ENCODE measurements at regions not wholly inside any gene's neighbourhood (a gene's known extent, or its start where the extent isn't known, plus 50 kb on each side); places are given as distances from the start of the nearest gene placed in this dataset.

DNA sequence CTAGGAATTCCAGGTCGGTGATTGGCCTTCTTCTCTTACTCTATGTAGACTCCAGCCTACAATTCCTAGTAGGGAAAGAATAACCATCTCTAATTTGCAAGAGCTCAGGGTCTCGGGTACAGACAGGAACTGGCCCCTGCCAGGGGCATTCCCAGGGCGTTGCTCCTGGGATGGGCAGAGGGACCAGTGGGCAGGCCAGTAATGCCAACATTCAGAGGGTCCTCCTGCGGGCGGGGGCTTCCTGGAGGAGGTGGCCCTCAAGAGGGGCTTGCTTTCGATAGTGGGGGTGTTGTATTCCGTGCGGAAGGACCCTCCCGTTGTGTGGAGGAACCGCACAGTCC is 94.3 kb upstream of the PRNP start:
- TF ChIP-seq, protein P1, sequence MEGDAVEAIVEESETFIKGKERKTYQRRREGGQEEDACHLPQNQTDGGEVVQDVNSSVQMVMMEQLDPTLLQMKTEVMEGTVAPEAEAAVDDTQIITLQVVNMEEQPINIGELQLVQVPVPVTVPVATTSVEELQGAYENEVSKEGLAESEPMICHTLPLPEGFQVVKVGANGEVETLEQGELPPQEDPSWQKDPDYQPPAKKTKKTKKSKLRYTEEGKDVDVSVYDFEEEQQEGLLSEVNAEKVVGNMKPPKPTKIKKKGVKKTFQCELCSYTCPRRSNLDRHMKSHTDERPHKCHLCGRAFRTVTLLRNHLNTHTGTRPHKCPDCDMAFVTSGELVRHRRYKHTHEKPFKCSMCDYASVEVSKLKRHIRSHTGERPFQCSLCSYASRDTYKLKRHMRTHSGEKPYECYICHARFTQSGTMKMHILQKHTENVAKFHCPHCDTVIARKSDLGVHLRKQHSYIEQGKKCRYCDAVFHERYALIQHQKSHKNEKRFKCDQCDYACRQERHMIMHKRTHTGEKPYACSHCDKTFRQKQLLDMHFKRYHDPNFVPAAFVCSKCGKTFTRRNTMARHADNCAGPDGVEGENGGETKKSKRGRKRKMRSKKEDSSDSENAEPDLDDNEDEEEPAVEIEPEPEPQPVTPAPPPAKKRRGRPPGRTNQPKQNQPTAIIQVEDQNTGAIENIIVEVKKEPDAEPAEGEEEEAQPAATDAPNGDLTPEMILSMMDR (IDR thresholded peaks at IDR 0.05; ENCODE audit: insufficient read depth, low read length, poor library complexity, severe bottlenecking), result no peak
- no peak for TF ChIP-seq EZH2phosphoT487 (conservative IDR thresholded peaks at IDR 0.05; ENCODE audit: low read length)

Data from SU-DHL-6 (cell line).